H1 (cell line): ENCODE measurements at regions not wholly inside any gene's neighbourhood (a gene's known extent, or its start where the extent isn't known, plus 50 kb on each side); places are given as distances from the start of the nearest gene placed in this dataset.

ENCODE experiments used
- CBX8 ChIP-seq: fragments of 300-800, 300-1000 bp; sonication (generic); IDR thresholded peaks from 2 replicates; pipeline ENCODE4 v1.7.1; 2016; ENCODE audit warnings: low read depth, low read length, borderline replicate concordance
- CTBP2 ChIP-seq: IDR thresholded peaks from 2 replicates; pipeline ENCODE4 v1.7.0; 2011; ENCODE audit warnings: borderline replicate concordance, mild to moderate bottlenecking, moderate library complexity, mixed read lengths, low read length; ENCODE audit not compliant: insufficient read depth, insufficient read length
- GABPA ChIP-seq: IDR thresholded peaks from 2 replicates; pipeline ENCODE4 v1.6.1; 2011; ENCODE audit warnings: mild to moderate bottlenecking, low read length, moderate library complexity, borderline replicate concordance; ENCODE audit not compliant: insufficient read depth
- JUND ChIP-seq: IDR thresholded peaks from 2 replicates; pipeline ENCODE4 v1.6.1; 2011; ENCODE audit warnings: mild to moderate bottlenecking, improper control_type of control experiment, low read length
- KDM4A ChIP-seq: IDR thresholded peaks from one replicate; pipeline ENCODE4 v1.7.1; 2012; ENCODE audit warnings: low read depth, mild to moderate bottlenecking, moderate library complexity, low read length, inconsistent platforms; ENCODE audit not compliant: severe bottlenecking
- TAF7 ChIP-seq: optimal IDR thresholded peaks from 2 replicates; pipeline ENCODE3; 2011; ENCODE audit warnings: low read depth, mild to moderate bottlenecking, inconsistent platforms, low read length, moderate library complexity, borderline replicate concordance

DNA sequence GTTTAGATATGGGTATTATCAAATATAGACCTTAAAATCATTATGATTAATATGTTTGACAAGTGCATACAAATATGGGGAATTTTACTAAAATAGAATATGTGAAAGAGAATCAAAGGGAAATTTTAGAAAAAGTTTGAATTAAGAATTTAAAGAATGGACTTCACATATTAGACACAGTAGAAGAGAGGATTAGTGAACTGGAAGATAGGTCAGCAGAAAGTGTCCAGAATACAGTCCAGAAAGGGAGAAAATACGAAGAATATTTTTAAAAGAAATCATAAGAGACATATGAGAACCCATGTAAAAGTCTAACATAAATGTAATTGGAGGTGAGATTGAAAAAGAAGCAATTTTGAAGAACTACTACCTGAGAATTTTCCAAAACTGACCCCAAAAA is 139.9 kb downstream of the DTWD1 start (continued):
- TF ChIP-seq KDM4A = no peak
- TF ChIP-seq JUND = no peak
- TF ChIP-seq GABPA = no peak
- no peak for TF ChIP-seq CTBP2
- no peak for TF ChIP-seq CBX8
- TF ChIP-seq TAF7 = no peak
